Activated CD4-positive, alpha-beta T cell treated with anti-CD3 and anti-CD28 coated beads for 4 hours (primary cell): ENCODE measurements at regions not wholly inside any gene's neighbourhood (a gene's known extent, or its start where the extent isn't known, plus 50 kb on each side); places are given as distances from the start of the nearest gene placed in this dataset.

ENCODE experiments used
- DNase-seq, 2 donors: peaks; one replicate each; pipeline ENCODE4 v3.0.0-alpha.2; 2020

GRCh38 chr11:45518141-45518832 lies 147.1 kb downstream of the CHST1 start:
- DNase-seq = no peak

- no peak for DNase-seq
Observed at GRCh38 chr11:45517171-45517770, 148.2 kb downstream of the CHST1 start.

- no peak for DNase-seq
Observed at GRCh38 chr11:45513821-45514340, 151.5 kb downstream of the CHST1 start.

GRCh38 chr11:45512471-45513148 lies 152.8 kb downstream of the CHST1 start:
- no peak for DNase-seq

GRCh38 chr11:45511566-45511965 lies 153.9 kb downstream of the CHST1 start:
- DNase-seq = no peak

- no peak for DNase-seq
Observed at GRCh38 chr11:45507916-45508315, 157.5 kb downstream of the CHST1 start.

GRCh38 chr11:45503311-45503710 lies 162.1 kb downstream of the CHST1 start:
- no peak for DNase-seq

- DNase-seq = no peak
Observed at GRCh38 chr11:45502226-45502545, 163.2 kb downstream of the CHST1 start.

GRCh38 chr11:45501392-45502225 lies 163.8 kb downstream of the CHST1 start:
- no peak for DNase-seq

- DNase-seq = no peak
Observed at GRCh38 chr11:45500451-45500850, 165.0 kb downstream of the CHST1 start.

GRCh38 chr11:45494738-45495137 lies 170.7 kb downstream of the CHST1 start:
- no peak for DNase-seq

GRCh38 chr11:45489281-45489905 lies 176.0 kb downstream of the CHST1 start:
- DNase-seq = no peak

- no peak for DNase-seq
Observed at GRCh38 chr11:45486461-45486860, 179.0 kb downstream of the CHST1 start.

GRCh38 chr11:45485070-45485707 lies 180.2 kb downstream of the CHST1 start:
- DNase-seq = no peak

GRCh38 chr11:45484326-45484883 lies 181.0 kb downstream of the CHST1 start:
- DNase-seq = no peak

- DNase-seq = no peak
Observed at GRCh38 chr11:45483416-45483815, 182.0 kb downstream of the CHST1 start.

GRCh38 chr11:45482331-45482730 lies 183.1 kb downstream of the CHST1 start:
- DNase-seq = no peak

- no peak for DNase-seq
Observed at GRCh38 chr11:45481026-45481425, 184.4 kb downstream of the CHST1 start.

- DNase-seq = no peak
Observed at GRCh38 chr11:45477588-45477987, 187.8 kb downstream of the CHST1 start.

GRCh38 chr11:45476126-45476525 lies 189.3 kb downstream of the CHST1 start:
- no peak for DNase-seq

- DNase-seq = no peak
Observed at GRCh38 chr11:45475173-45475572, 189.0 kb upstream of the SYT13 start.

GRCh38 chr11:45473341-45473895 lies 187.3 kb upstream of the SYT13 start:
- DNase-seq = no peak
